Astrocyte of the cerebellum (primary cell): ENCODE measurements at regions not wholly inside any gene's neighbourhood (a gene's known extent, or its start where the extent isn't known, plus 50 kb on each side); places are given as distances from the start of the nearest gene placed in this dataset.
A peak's percentile ranks its signal among the peaks of the same experiment; 100 is the strongest.
"Not testable (repeated sequence)": the region's sequence is repeated elsewhere in the genome, so short reads cannot be mapped to it uniquely, and the experiment has no call there.

Experiments used
- DNase-seq: peaks from one replicate; pipeline ENCODE4 v3.0.0-alpha.2; 2011; ENCODE audit warnings: low read depth
- H3K4me3 ChIP-seq: 2 replicates; pipeline ENCODE4 v1.5.1; 2011; ENCODE audit warnings: mild to moderate bottlenecking, low read depth, low read length, moderate library complexity
- CTCF ChIP-seq: IDR thresholded peaks from 2 replicates; pipeline ENCODE4 v1.5.1; 2012; ENCODE audit warnings: low read length, low read depth, moderate library complexity, mild to moderate bottlenecking; ENCODE audit errors: missing control alignments
- in situ Hi-C: cut with HindIII; loops from 2 replicates; pipeline ENCODE4 v1.10.0; 2017; ENCODE audit warnings: low sequenced_read_pairs

DNA sequence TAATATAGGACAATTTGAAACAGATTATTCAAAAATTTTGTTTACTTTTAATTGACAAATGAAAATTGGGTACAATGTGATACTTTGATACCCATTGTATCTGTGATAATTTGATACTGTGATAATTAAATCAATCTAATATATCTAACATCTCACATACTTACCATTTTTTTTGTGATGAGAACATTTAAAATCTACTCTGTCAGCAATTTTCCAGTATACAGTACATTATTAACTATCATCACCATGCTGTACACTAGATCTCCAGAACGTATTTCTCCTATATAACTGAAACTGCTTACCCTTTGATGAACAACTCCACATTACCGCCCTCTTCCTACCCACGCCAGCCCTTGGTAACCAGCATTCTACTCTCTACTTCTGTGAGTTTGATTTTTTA, 139.7 kb upstream of the TFPI start:
- TF ChIP-seq CTCF = no peak
- in situ Hi-C loops = no loop called here
- no peak overlapping the region for H3K4me3 ChIP-seq
- DNase-seq = no peak

GRCh38 chr2:187696644-187697043, 142.4 kb upstream of the TFPI start:
- in situ Hi-C loops, H3K4me3 ChIP-seq, DNase-seq: not testable (repeated sequence)

GRCh38 chr2:187698374-187699110, 144.3 kb upstream of the TFPI start:
- DNase-seq = peak; percentile 64
- H3K4me3 ChIP-seq = no peak overlapping the region
- no peak for TF ChIP-seq CTCF
- in situ Hi-C loops = no loop called here

DNA sequence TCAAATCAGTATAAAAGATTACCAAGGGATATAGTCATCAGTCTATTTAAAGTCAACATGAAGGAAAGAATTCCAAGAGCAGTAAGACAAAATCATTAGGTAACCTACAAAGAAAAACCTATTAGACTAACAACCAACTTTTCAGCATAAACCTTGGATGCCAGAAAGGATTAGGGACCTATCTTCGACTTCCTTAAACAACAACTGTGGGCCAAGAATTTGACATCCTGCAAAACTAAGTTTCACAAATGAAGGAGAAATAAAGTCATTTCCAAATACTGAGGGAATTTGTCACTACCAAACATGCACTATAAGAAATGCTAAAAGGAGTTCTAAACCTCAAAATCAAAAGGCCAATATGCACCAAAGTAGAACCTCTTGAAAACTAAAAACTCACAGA, 147.9 kb upstream of the TFPI start:
- in situ Hi-C loops = no loop called here
- no peak for DNase-seq
- no peak overlapping the region for H3K4me3 ChIP-seq
- TF ChIP-seq CTCF = no peak

GRCh38 chr2:187708272-187708671, 154.0 kb upstream of the TFPI start:
- in situ Hi-C loops = no loop called here
- no peak for TF ChIP-seq CTCF
- no peak for DNase-seq
- H3K4me3 ChIP-seq = no peak overlapping the region

- TF ChIP-seq CTCF = no peak
- H3K4me3 ChIP-seq = no peak overlapping the region
- in situ Hi-C loops = no loop called here
- no peak for DNase-seq
Observed at GRCh38 chr2:187709065-187709464, 154.8 kb upstream of the TFPI start.

GRCh38 chr2:187710791-187711521, 156.7 kb upstream of the TFPI start:
- no peak for DNase-seq
- no peak for TF ChIP-seq CTCF
- in situ Hi-C loops = no loop called here
- H3K4me3 ChIP-seq = no peak overlapping the region
